HG03575 (cell line): ENCODE measurements at regions not wholly inside any gene's neighbourhood (a gene's known extent, or its start where the extent isn't known, plus 50 kb on each side); places are given as distances from the start of the nearest gene placed in this dataset.

Experiments used
- ATAC-seq: cut with Tn5 transposase; IDR thresholded peaks from one replicate; pipeline ENCODE4 v1.9.1; 2021; ENCODE audit not compliant: unreplicated experiment, insufficient number of reproducible peaks, low FRiP score; ENCODE audit errors: extremely low read depth

DNA sequence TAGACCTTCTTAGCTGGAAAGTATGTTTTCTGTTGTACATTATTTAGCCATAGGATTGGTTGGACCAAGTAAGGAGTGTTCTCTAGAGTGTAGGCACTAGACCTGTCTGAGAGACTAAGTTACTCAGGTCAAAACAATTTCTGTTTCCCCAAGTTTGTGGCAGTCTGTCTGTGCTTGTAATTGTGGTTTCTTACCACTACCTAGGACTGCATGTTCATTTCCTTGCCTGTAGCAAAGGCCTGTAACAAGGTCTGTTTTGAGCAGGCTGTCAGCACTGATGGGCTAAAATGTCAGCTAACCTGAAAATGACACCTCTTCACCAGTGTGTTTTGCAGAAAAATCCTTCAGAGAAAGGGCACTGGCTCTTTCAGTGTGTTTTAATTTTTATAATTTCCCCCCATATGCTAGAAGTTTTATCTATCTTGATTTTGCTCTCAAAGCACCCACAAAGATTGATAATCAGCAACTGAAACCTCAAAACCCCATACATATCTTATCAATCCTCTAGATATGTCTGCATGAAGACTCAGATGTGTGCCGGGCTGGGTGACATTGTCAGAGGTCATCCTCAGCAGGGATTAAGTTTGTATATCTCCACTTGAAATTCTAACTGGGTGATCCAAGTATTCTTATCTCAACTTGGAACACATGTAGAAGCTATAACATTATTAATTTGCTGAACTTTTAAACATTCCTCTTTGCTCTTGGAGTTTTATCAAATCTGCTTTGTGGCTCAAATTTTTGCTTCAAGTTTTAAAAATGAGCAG is 50.7 kb upstream of the ST6GALNAC3 start:
- no peak for ATAC-seq
